Islet precursor cell (in vitro differentiated cells): ENCODE measurements at regions not wholly inside any gene's neighbourhood (a gene's known extent, or its start where the extent isn't known, plus 50 kb on each side); places are given as distances from the start of the nearest gene placed in this dataset.

Experiments
- DNase-seq: peaks from one replicate; pipeline ENCODE4 v3.0.0-alpha.2; 2018

GRCh38 chr6:137434640-137435039 is 59.6 kb downstream of the OLIG3 start:
- no peak for DNase-seq

- DNase-seq: no peak
Observed at GRCh38 chr6:137432054-137432611, 62.1 kb downstream of the OLIG3 start.

GRCh38 chr6:137430954-137431353 is 63.2 kb downstream of the OLIG3 start:
- DNase-seq: no peak

DNA sequence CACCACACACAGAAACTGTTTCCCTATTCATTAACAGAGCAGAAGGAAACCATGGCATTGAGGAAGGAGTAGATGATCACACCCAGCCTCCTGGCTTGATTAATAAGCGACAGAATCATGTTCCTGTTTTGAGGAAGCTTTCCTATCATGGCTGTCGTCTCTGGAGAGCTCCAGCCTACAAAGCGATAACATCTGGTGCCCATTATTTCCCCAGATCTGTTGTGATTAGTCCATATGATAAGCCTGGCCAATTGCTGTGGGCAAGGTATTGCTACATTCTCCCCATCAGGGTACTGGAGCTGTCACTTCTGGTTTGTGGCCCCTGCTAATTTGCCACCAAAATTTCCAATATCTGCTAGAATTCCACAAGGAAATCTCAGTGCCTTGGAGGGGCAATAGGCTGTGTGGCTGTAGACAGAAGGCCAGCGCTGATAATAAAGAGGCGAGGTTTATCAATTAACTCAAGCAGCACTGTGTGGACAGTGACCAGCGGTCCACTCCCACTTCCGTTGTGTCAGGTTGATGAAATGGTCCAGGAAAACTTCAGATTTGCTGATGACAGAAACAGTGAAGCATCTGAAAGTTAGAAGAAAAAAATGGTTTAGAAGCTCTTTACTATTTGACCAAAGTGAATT is 66.4 kb downstream of the OLIG3 start:
- DNase-seq: no peak

- no peak for DNase-seq
Observed at GRCh38 chr6:137426007-137426689, 68.0 kb downstream of the OLIG3 start.

DNA sequence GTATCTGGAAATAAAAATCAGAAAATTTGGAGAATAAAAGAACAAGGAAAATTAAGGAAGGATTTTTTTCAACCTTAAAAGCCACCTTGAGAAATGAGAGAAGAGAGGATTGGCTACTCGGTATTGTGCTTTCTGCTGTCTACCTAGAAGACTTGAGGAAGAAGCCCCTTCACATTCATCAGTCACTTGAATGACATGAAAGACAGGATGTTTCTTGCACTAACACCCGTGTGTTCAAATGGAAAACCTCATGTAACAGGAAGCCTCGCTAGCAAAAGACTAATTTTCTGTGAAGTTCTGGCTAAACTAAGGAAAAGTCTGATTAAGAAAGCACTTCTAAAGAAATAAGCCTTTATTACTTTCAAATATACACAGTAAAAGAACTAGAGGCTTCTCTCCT is 69.9 kb downstream of the OLIG3 start:
- no peak for DNase-seq

DNA sequence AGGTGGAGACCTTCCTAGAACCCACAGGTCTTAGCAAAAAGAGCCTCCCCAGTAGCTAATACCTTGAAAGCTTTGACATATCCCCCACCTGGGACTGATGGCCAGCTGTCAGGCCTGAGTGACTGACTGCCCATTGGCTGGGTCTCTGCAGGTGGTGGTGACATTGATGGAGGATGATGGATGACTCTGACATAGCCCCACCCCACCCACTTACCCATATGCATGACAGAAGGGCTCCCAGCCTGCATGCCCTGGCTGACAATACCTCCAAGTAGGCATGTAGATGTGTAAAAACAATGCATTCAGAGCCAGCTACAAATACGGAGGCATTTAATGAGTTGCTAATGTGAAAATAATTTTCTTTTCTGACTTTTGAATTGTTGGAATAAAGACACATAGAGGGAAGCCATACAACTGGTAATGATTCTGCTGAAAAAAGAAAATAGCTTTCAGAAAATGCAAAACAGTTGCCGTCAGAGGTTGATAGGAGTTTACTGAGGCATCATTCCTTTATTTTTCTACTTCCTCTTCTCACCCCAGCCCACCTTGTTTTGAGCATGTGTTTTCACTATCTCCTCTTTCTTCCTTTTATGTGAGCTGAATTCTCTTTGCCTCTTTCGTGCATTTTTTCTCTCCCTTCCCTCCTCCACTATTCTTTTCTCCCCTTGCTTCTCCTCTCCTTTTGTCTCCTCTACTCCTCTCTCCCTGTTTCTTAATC is 70.6 kb downstream of the OLIG3 start:
- no peak for DNase-seq

GRCh38 chr6:137417396-137417795 is 76.8 kb downstream of the OLIG3 start:
- no peak for DNase-seq

DNA sequence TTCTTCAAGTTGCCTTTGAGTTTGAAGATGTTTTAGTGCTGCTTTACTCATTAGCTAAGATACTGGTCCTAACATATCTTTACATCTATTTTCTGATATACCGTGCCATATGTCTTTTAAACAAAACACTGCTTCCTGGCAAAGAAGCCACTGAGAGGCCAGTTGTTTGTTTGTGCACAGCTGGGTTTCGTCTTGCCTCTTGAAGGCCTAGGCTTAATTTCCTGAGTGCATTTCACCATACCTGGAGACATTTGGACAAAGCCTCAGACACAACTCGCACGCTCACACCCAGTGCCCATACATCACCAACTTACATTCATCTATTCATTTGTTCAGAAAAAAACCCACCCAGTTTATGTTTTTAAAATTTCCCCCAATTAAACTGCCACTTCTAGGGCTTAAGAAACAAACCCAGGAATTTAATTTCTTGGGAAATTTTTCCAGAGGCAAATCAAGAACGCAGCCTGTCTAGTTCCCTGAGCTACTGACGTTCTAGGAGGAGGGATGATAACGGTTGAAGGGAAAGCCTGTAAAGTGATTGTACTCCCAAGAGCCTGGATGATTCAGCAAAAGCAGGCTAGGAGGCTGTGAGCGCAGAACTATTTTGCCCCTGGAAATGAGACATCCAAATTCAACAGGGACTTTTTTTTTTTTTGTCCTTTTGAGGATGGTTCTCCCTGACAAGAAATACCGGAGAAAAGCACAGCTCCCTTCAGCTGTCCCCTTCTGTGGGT is 77.7 kb downstream of the OLIG3 start:
- DNase-seq: peak; percentile 80

DNA sequence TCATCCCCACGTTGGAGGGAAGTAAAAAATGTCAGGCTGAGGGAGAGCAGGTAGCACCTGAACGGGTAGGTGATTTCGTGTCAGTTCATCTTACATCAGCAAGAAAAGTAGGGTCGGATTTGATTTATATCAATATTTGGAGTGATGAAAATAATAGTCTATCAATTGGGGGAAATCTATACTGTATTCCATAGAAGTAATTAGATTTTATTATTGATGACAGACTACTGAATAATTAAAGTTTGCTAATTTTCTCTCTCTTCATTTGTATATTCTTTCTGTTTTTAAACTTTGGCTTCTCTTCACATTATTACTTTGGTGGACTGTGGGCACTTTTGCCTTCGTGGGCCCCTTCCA is 78.4 kb downstream of the OLIG3 start:
- no peak for DNase-seq

GRCh38 chr6:137415127-137415833 is 78.9 kb downstream of the OLIG3 start:
- DNase-seq: peak; percentile 88

DNA sequence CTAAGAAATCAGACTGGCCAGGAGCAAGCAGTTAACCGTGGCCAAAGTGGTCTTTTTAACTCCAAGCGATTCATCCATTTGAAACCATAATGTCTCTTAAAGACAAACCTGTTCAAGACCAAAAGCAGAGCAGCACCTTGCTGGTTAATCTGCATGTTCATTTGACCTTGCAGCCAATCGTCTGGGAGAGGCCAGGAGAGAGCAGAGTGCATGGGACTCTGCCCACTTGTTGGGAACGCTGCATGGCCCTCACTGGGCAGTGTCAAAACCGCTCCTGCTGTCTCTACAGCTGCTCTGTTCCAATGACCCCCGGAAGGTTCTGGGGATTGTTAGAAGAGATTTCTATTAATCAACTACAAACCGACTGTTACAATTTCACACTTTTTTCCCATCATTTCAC is 79.6 kb downstream of the OLIG3 start:
- no peak for DNase-seq

DNA sequence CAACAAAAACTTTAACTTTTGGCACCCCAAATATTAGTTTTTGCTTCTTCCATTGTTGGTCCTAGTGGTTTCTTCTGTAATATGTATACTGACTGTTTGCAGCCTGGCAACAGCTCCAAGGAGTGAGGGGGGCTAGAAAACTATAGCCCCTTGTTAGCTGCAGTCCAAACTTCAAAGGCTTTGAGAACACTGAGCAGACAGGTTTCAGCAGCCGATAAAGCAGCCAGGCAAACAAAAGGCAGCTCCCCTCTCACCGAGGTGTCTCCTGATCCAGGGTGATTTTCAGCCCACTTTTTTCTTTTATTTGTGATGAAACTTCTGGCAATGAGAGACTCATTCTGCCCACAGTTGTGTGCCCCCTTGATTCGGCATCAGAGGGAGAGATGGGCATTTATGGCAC is 80.7 kb downstream of the OLIG3 start:
- DNase-seq: no peak

- DNase-seq: no peak
Observed at GRCh38 chr6:137412562-137412961, 81.6 kb downstream of the OLIG3 start.

DNA sequence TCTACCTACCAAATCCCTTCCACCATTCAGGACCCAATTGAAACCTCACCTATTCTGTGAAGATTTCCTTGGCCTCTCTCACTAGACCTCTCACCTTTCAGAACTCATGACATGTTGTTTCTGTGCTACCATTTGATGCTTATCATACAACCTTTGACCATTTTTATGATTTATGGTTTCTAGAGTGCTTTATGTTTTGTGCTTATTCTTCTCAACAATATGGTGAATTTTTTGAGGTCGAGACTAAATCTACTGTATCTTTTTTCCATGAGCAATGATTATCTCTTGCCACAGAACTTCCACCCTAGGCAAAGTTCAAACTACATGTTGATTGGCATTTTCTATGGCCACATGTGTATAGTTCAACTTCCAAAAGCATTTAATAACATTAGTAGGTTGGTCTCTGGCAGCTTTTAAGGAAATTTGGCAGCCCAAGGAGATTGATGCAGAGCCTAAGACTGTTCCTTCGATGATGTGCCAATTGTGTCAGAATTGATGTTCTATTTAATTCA is 84.9 kb downstream of the OLIG3 start:
- DNase-seq: no peak

DNA sequence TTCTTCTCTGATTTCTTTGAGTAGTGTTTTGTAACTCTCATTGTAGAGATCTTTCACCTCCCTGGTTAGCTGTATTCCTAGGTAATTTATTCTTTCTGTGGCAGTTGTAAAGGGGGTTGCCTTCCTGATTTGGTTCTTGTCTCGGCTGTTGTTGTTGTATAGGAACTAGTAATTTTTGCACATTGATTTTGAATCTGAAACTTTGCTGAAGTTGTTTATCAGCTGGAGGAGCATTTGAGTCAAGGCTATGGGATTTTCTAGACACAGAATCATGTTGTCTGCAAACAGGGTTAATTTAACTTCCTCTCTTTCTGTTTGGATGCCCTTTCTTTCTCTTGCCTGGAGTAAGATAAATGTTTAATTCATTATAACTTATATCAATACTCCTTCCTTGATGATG is 86.4 kb downstream of the OLIG3 start:
- no peak for DNase-seq

- DNase-seq: no peak
Observed at GRCh38 chr6:137405806-137406205, 88.4 kb downstream of the OLIG3 start.

- DNase-seq: no peak
Observed at GRCh38 chr6:137403855-137404254, 90.3 kb downstream of the OLIG3 start.

- no peak for DNase-seq
Observed at GRCh38 chr6:137403443-137403842, 90.8 kb downstream of the OLIG3 start.

GRCh38 chr6:137402143-137402680 is 92.0 kb downstream of the OLIG3 start:
- no peak for DNase-seq

DNA sequence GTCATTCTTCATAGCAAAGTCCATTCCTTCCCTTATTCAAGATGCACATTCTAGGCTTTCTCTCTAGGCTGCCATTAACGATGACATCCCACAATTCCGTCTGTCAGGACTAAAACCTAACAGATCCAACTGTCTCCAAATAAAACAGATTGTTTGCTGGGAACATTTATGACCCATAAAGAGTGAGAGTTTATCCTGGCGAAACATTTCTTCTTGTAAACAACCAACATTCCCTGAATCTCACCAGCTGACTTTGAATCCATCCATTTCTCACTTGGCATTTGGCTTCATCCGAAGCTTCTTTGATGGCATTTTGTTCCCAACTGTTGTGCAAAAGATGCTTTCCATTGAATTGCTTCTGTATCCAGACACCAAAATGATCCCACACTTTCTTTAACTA is 93.1 kb downstream of the OLIG3 start:
- no peak for DNase-seq

DNA sequence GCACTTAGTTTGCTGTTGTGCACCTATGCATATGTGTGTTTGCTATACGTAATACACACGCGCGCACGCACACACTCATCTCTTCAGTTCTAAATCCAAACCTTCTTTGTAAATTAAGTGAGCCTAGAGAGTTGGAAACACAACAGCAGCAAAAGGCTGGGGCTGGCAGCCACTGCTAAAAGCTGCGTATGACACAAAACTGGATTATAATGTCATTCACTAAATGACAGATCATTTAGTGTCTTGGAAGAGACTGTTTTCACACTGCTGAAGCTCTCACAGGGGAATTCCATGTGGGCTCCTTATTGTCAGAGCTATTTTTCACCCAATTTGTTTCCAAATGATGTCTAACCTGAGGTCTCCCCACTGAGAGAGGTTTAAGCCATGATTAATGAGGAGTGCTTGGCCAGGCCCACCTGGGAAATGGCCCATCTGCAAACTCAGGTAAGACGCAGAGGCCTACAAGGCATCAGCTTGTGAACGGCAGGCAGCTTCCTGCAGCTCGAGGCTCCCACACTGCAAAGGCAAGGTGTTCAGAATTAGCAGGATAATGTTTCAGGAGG is 94.2 kb downstream of the OLIG3 start:
- no peak for DNase-seq
